ENCODE measurements at regions not wholly inside any gene's neighbourhood (a gene's known extent, or its start where the extent isn't known, plus 50 kb on each side); places are given as distances from the start of the nearest gene placed in this dataset.

GRCh38 chr5:15021266-15022046 is 149.9 kb upstream of the ANKH start:
- peak; percentile 85 for TF ChIP-seq YY1 (IDR thresholded peaks at IDR 0.05; ENCODE audit: low read depth)
- TF ChIP-seq CTCF (IDR thresholded peaks at IDR 0.05), result no peak
- TF ChIP-seq USF2 (IDR thresholded peaks at IDR 0.05; ENCODE audit: borderline replicate concordance, low read depth, low read length), result no peak
- TF ChIP-seq TCF12 (IDR thresholded peaks at IDR 0.05), result peak; percentile 70
- TF ChIP-seq GABPA (IDR thresholded peaks at IDR 0.05; ENCODE audit: low read depth), result no peak
- no peak for TF ChIP-seq EZH2phosphoT487 (IDR thresholded peaks at IDR 0.05; ENCODE audit: borderline replicate concordance, low read depth)
- TF ChIP-seq RAD21 (IDR thresholded peaks at IDR 0.05; ENCODE audit: low read length), result no peak
- TF ChIP-seq RFX5 (IDR thresholded peaks at IDR 0.05; ENCODE audit: low read length), result no peak
- peak in 1 of 2 experiments; percentile 67; a peak in 1 of 4 replicates for TF ChIP-seq EP300 (IDR thresholded peaks at IDR 0.05; ENCODE audit: borderline replicate concordance in 1 of 2, low read depth in 1 of 2, low read length in 1 of 2)
- TF ChIP-seq MXI1 (IDR thresholded peaks at IDR 0.05; ENCODE audit: low read depth, low read length), result no peak

Data from SK-N-SH (cell line).